ENCODE measurements at regions not wholly inside any gene's neighbourhood (a gene's known extent, or its start where the extent isn't known, plus 50 kb on each side); places are given as distances from the start of the nearest gene placed in this dataset.

- 74% methylated on average over 2 of the region's 2 CpGs for WGBS
- Histone ChIP-seq H3K27ac (no peak overlapping the region), H3K4me1 (no peaks in the 10 kb centered on the region), H3K36me3 (no peaks in the 10 kb centered on the region), H3K9me3 (peaks cover 13% of the 10 kb centered on the region), H3K27me3 (no peaks in the 10 kb centered on the region), H3K4me3 (no peak overlapping the region)
- DNase-seq (ENCODE audit: low spot score in 2 of 2), result no peak
- no peak for TF ChIP-seq POLR2AphosphoS5 (IDR thresholded peaks at IDR 0.05)
- TF ChIP-seq POLR2A (IDR thresholded peaks at IDR 0.05), result no peak
- TF ChIP-seq CTCF (IDR thresholded peaks at IDR 0.05), result no peak
These were observed 97.4 kb downstream of the HINT1 start for GRCh38 chr5:131067636-131068035.

GRCh38 chr5:131064669-131065371 is 100.2 kb downstream of the HINT1 start:
- TF ChIP-seq POLR2AphosphoS5 (IDR thresholded peaks at IDR 0.05) (no peak), CTCF (IDR thresholded peaks at IDR 0.05) (no peak), EP300 (IDR thresholded peaks at IDR 0.05) (no peak), POLR2A (IDR thresholded peaks at IDR 0.05) (no peak)
- Histone ChIP-seq H3K4me1 (no peaks in the 10 kb centered on the region), H3K27me3 (no peaks in the 10 kb centered on the region), H3K36me3 (no peaks in the 10 kb centered on the region), H3K27ac (no peak overlapping the region), H3K4me3 (no peak overlapping the region), H3K9me3 (peaks cover 13% of the 10 kb centered on the region)
- DNase-seq (ENCODE audit: low spot score in 2 of 2), result no peak

- Histone ChIP-seq H3K27me3 (no peaks in the 10 kb centered on the region), H3K9me3 (peaks cover 7% of the 10 kb centered on the region), H3K27ac (no peak overlapping the region), H3K36me3 (no peaks in the 10 kb centered on the region), H3K4me1 (no peaks in the 10 kb centered on the region), H3K4me3 (no peak overlapping the region)
- DNase-seq (ENCODE audit: low spot score in 2 of 2), result no peak
- TF ChIP-seq CTCF (IDR thresholded peaks at IDR 0.05) (no peak), POLR2AphosphoS5 (IDR thresholded peaks at IDR 0.05) (no peak), POLR2A (IDR thresholded peaks at IDR 0.05) (no peak), EP300 (IDR thresholded peaks at IDR 0.05) (no peak)
- 85% methylated on average over 2 of the region's 2 CpGs for WGBS
These were observed 122.9 kb downstream of the HINT1 start for GRCh38 chr5:131042021-131042789.

- H3K4me3 ChIP-seq, result no peak overlapping the region
- no peaks in the 10 kb centered on the region for H3K36me3 ChIP-seq
- H3K4me1 ChIP-seq, result no peaks in the 10 kb centered on the region
- 94% methylated on average over 2 of the region's 2 CpGs for WGBS
- H3K27me3 ChIP-seq, result no peaks in the 10 kb centered on the region
- no peak for DNase-seq (ENCODE audit: low spot score in 2 of 2)
- TF ChIP-seq POLR2AphosphoS5 (IDR thresholded peaks at IDR 0.05), result no peak
- no peak for TF ChIP-seq EP300 (IDR thresholded peaks at IDR 0.05)
- no peak for TF ChIP-seq CTCF (IDR thresholded peaks at IDR 0.05)
- no peak for TF ChIP-seq POLR2A (IDR thresholded peaks at IDR 0.05)
- no peaks in the 10 kb centered on the region for H3K9me3 ChIP-seq
- H3K27ac ChIP-seq, result no peak overlapping the region
These were observed 141.6 kb downstream of the HINT1 start for GRCh38 chr5:131023498-131023865.

GRCh38 chr5:131022811-131023497 is 142.1 kb downstream of the HINT1 start:
- Histone ChIP-seq H3K36me3 (no peaks in the 10 kb centered on the region), H3K4me3 (no peak overlapping the region), H3K4me1 (no peaks in the 10 kb centered on the region), H3K9me3 (no peaks in the 10 kb centered on the region), H3K27ac (no peak overlapping the region), H3K27me3 (no peaks in the 10 kb centered on the region)
- TF ChIP-seq POLR2A (IDR thresholded peaks at IDR 0.05) (no peak), POLR2AphosphoS5 (IDR thresholded peaks at IDR 0.05) (no peak), CTCF (IDR thresholded peaks at IDR 0.05) (no peak), EP300 (IDR thresholded peaks at IDR 0.05) (no peak)
- DNase-seq (ENCODE audit: low spot score in 2 of 2), result no peak
- 77% methylated on average over 1 of the region's 1 CpG for WGBS
